ENCODE measurements at regions not wholly inside any gene's neighbourhood (a gene's known extent, or its start where the extent isn't known, plus 50 kb on each side); places are given as distances from the start of the nearest gene placed in this dataset.

DNA sequence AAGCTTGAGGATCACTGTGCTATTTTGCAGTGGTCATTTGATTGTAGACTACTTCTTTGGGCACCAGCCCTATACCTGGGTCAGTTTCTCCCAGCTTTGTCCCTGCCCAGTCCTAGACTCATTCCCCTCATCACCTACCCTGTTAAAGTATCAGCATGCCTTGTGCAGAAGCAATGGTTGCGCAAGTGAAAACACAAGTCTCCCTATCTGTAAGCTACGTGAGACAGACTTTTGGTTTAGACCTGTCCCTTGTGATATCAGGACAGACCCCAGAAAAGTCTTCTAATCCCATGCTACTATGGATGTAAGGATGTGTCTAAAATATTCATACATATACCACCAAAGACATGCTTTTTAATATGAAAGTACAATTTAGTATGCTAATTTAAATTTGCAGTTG is 88.8 kb upstream of the ATP2B1 start:
- TF ChIP-seq, protein P1, sequence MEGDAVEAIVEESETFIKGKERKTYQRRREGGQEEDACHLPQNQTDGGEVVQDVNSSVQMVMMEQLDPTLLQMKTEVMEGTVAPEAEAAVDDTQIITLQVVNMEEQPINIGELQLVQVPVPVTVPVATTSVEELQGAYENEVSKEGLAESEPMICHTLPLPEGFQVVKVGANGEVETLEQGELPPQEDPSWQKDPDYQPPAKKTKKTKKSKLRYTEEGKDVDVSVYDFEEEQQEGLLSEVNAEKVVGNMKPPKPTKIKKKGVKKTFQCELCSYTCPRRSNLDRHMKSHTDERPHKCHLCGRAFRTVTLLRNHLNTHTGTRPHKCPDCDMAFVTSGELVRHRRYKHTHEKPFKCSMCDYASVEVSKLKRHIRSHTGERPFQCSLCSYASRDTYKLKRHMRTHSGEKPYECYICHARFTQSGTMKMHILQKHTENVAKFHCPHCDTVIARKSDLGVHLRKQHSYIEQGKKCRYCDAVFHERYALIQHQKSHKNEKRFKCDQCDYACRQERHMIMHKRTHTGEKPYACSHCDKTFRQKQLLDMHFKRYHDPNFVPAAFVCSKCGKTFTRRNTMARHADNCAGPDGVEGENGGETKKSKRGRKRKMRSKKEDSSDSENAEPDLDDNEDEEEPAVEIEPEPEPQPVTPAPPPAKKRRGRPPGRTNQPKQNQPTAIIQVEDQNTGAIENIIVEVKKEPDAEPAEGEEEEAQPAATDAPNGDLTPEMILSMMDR (conservative IDR thresholded peaks at IDR 0.05; ENCODE audit: control insufficient read depth, insufficient read depth, low read depth, low read length) = no peak
- no peak overlapping the region for H3K4me3 ChIP-seq (ENCODE audit: control insufficient read depth, low read depth, low read length)
- no peak for DNase-seq (ENCODE audit: low read depth)

DNA sequence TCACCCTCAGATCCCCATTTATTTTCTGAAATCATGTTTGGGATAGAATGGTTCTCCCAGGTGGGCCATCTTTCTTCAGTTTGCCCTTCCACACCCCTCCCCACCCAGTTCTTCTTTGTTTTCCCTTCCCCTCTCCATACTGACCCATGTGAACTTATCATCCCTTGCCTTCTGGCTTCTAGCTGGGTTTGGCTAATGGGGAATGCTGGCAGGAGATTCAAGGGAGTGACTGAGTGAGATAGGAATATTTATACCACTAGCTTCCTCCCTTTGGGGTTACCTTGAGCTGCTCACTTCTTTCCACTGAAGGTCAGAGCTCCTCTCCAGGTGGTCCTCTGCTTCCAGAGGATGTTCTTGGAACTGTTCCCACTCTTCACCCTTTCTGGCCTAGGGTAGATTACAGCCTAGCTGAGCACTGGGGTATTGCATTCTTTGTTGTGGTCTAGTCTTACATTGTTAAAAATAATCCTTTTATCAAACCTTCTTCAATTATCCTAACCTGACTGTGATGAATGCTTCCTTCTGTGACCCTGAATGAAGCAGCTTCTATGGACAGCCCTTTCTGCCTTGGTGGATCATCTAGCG is 88.3 kb upstream of the ATP2B1 start:
- no peak for DNase-seq (ENCODE audit: low read depth)
- TF ChIP-seq, protein P1 (conservative IDR thresholded peaks at IDR 0.05; ENCODE audit: control insufficient read depth, insufficient read depth, low read depth, low read length) = no peak
- H3K4me3 ChIP-seq (ENCODE audit: control insufficient read depth, low read depth, low read length) = no peak overlapping the region

DNA sequence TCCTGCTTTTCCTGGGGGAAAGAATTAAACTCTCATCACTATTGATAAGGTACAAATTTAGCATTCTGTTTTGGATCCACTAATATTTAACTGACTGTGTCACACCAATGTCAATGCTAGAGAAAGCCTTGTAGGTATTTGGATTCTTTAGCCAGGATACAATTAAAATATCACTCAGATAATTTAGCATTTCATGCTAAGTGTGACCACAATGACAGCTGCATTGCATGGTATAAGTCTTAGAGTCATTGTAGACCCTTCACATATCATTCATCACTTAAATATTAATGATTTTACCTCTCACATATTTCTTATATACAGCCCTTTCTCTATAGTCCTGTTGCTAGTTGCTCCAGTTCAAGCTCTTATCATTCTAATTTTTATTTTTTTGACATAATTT is 85.3 kb upstream of the ATP2B1 start:
- TF ChIP-seq, protein P1 (conservative IDR thresholded peaks at IDR 0.05; ENCODE audit: control insufficient read depth, insufficient read depth, low read depth, low read length) = no peak

DNA sequence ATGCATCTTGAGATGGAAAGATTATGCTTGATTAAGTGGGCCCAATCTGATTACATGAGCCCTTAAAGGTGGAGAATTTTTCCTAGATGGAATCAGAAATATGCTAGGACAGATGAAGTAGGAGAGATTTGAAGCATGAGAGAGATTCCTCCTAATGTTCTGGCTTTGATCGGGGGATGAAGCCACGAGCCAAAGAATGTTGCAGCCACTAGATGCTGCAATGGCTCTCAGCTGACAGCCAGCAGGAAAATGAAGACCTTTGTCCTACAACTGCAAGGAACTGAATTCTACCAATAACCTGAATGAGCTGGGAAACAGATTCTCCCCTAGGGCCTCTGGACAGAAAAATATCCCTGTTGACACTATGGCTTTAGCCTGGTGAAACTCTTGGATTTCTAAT is 82.6 kb upstream of the ATP2B1 start:
- TF ChIP-seq, protein P1 (conservative IDR thresholded peaks at IDR 0.05; ENCODE audit: control insufficient read depth, insufficient read depth, low read depth, low read length) = no peak
- no peak for DNase-seq (ENCODE audit: low read depth)
- H3K4me3 ChIP-seq (ENCODE audit: control insufficient read depth, low read depth, low read length) = no peak overlapping the region

More for the DNA sequence above, 85.3 kb upstream of the ATP2B1 start:
- DNase-seq (ENCODE audit: low read depth) = no peak
- H3K4me3 ChIP-seq (ENCODE audit: control insufficient read depth, low read depth, low read length) = no peak overlapping the region

DNA sequence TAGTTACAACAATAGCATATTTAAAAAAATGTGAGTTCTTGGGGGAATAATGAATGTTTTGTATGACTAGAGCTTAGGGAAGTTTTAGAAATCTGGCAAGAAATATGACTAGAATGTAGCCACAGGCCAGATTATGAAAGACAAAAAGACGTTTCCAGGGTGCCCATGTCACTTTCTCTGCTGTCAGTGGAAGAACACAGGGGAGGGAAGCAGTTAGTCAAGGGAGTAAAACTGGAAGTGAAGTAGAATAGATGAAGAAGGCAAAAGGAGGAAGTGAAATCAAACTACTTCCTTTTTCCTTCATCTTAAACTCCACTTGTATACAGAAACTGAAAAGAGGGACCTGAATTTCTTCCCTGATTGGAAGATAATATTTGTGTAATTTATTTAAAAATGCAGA is 81.2 kb upstream of the ATP2B1 start:
- TF ChIP-seq, protein P1 (conservative IDR thresholded peaks at IDR 0.05; ENCODE audit: control insufficient read depth, insufficient read depth, low read depth, low read length) = no peak
- H3K4me3 ChIP-seq (ENCODE audit: control insufficient read depth, low read depth, low read length) = no peak overlapping the region
- DNase-seq (ENCODE audit: low read depth) = no peak

DNA sequence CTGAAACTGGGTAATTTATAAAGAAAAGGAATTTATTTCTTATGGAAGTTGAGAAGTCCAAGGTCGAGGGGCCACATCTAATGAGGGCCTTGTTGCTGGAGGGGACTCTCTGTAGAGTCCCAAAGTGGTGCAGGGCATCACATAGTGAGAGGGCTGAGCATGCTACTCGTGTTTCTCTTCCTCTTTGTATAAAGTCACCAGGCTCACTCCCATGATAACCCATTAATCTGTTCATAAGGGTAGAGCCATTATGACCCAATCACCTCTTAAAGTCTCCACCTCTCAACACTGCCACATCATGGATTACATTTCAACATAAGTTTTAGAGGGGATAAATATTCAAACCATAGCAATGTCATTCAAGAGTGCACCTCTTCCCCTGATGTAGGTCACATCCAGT is 79.1 kb upstream of the ATP2B1 start:
- DNase-seq (ENCODE audit: low read depth) = no peak
- no peak overlapping the region for H3K4me3 ChIP-seq (ENCODE audit: control insufficient read depth, low read depth, low read length)
- TF ChIP-seq, protein P1 (conservative IDR thresholded peaks at IDR 0.05; ENCODE audit: control insufficient read depth, insufficient read depth, low read depth, low read length) = no peak

All from fibroblast of mammary gland (primary cell).